GM10266 (cell line): ENCODE measurements at regions not wholly inside any gene's neighbourhood (a gene's known extent, or its start where the extent isn't known, plus 50 kb on each side); places are given as distances from the start of the nearest gene placed in this dataset.

ENCODE experiments used
- DNase-seq: peaks from one replicate; pipeline ENCODE4 v3.0.0; 2012; ENCODE audit errors: extremely low spot score
- TF ChIP-seq, protein P1 (sequence below): IDR thresholded peaks from 2 replicates; pipeline ENCODE4 v1.5.1; 2012; ENCODE audit warnings: mild to moderate bottlenecking, low read depth; ENCODE audit not compliant: control insufficient read depth, insufficient read depth; ENCODE audit errors: missing control alignments

DNA sequence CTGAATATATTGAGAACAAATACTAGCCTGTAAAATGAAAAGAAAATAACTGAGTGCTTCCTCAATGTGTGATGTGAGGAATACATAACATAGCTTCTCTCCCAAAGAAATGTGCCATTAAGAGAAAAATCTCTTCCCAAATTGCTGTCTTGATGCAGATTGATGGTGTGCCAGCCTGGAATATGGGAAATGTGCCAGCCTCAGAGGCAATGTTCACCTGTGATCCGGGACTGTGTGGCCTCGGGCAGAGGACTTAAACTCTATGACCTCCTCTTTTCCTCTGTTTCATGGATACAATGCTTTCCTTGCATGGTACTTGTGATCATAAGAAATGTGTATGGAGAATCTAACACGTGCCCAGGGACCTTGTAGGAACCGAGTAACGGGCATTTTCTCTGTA is 370.9 kb downstream of the DIRAS2 start:
- DNase-seq: no peak
- TF ChIP-seq, protein P1, sequence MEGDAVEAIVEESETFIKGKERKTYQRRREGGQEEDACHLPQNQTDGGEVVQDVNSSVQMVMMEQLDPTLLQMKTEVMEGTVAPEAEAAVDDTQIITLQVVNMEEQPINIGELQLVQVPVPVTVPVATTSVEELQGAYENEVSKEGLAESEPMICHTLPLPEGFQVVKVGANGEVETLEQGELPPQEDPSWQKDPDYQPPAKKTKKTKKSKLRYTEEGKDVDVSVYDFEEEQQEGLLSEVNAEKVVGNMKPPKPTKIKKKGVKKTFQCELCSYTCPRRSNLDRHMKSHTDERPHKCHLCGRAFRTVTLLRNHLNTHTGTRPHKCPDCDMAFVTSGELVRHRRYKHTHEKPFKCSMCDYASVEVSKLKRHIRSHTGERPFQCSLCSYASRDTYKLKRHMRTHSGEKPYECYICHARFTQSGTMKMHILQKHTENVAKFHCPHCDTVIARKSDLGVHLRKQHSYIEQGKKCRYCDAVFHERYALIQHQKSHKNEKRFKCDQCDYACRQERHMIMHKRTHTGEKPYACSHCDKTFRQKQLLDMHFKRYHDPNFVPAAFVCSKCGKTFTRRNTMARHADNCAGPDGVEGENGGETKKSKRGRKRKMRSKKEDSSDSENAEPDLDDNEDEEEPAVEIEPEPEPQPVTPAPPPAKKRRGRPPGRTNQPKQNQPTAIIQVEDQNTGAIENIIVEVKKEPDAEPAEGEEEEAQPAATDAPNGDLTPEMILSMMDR: no peak

DNA sequence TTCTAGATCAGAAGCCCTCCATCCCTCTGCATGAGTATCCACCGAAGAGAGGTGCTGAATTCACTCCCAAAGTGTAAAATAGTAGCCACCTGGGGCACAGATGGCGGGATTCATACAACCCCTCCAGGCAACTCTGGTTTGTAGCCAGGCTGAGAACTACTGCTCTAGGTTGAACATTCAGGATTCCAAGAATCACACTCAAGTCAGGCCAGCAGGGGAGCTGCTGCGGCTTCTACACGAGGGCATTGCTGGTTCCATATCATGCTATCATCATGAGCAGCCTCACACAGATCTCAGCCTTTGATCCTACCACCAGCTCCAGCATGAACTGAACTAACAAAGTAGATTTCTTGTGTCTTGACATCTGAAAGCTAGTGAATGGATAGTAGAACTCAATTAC is 367.9 kb downstream of the DIRAS2 start:
- DNase-seq: no peak
- TF ChIP-seq, protein P1: no peak

DNA sequence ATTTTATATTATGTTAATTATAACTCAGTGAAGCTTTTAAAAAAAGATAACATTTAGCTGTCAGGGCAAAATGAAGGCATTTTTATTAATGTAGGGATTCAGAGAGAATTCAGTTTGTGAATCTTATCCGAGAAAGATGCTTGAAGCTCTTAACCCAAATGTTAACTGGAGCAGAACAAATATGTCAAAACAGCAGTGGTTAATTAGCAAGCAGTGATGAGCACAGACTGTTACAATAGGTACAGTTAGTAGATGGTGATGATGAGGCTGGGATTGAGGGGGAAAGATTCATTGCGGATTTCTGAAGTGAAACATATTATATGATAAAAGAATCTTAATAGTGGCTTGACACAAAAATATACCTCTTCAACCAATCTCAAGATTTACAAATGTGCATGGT is 356.7 kb downstream of the DIRAS2 start:
- TF ChIP-seq, protein P1: no peak
- no peak for DNase-seq

DNA sequence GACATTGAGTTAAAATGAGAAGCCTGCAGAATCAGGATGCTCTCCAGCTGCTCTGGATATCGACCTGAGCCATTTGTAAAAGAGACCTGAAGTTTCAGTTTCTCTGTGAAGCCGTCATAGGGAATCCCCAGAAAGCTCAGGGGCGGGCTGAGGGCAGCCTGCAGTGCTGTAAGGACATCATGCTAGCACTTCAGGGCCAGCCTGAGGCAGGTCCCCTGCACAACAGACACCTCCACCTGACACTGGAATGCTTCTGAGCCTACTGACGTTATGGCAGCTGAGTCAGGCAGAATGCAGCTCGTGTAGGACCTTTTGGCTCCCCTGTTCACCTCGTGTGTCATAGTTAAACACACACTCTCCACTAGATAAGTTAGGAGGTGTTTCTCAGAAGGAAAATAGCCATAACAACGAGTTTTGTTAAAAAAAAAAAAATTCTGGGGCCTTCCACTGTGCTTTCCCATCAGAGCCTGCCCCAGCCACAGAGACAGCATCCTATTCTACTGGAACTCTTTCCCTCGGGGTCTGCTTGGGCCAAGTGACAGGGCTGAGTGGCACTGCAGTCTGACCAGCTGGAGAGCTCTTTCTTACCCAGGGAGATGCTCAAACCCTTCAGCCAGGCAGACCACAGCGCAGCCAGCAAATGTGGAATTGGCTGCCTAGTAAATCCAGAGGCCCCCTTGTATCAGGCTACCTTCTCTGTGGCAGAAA is 354.9 kb downstream of the DIRAS2 start:
- DNase-seq: peak; percentile 58

DNA sequence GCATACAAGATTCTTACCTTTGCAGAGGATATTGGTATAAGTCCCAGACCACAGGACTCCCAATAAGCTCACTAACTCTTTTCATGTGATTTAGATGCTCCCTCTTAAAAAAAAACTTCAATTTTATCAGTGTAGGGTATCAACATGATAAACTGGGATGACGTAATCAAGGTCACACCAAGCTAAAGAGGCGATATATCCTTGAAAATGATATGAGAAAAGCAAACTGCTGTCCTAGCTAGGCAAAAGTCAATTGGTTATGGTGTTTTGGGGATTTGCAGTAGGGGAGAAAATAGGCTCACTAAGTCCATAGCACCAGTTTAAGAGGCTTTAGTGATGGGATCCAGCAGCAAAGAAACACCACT is 354.4 kb downstream of the DIRAS2 start:
- TF ChIP-seq, protein P1: no peak
- no peak for DNase-seq

More for the DNA sequence above, 354.9 kb downstream of the DIRAS2 start:
- TF ChIP-seq, protein P1: no peak

DNA sequence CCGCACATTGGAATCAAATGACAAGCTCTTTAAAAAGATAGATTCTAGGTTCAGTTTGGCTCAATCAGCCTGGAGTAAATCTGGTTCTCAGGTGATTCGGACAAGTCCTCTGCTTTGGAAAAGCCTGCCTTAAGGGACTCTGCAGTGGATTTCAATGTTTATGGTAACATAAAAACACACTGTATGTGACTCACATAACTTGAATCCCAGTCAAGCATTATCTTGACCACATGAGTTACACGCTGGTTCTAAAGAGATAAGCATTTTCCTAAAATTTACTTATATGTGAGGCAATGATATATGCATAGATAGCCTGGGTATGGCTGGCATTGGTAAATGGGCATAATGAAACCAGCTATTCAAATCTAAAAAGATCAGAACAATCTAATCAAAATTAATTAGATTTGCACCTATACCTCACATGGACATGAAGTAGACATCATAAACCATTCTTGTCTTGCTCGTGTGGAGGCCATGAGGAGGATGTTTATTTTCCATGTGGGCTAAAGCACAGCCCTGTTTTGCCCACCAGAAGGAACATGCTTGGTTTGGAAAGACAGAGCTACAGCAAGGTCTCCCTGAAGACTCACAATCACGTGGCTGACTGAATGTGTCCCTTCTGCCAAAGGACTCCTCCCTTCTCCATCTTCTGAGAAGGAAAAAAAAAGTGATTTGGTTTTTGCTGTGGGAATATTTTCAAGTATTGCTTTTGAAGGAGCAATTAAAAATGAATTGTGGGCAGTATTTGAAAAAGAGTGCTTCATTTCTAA is 351.7 kb downstream of the DIRAS2 start:
- no peak for DNase-seq
- TF ChIP-seq, protein P1: no peak

DNA sequence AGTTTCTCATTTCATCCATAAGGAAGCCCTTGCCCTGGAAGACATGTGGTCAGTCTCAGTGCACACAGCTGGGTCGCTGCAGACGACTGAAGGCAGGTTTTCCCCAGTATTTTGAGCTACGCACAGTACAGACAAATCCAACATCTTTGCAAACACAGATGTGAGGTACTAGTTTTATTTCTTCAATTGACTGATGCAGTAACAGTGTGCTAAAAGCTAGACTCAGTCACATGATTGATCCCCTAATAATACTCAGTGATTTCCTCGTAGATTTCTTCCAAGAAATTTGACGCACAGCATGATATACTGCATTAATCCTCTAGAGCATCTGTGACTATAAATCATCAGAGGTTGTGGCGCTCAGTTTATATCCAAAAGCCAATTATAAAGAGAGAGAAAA is 346.1 kb downstream of the DIRAS2 start:
- no peak for DNase-seq
- TF ChIP-seq, protein P1: no peak
